ENCODE measurements at regions not wholly inside any gene's neighbourhood (a gene's known extent, or its start where the extent isn't known, plus 50 kb on each side); places are given as distances from the start of the nearest gene placed in this dataset.
"Not testable (repeated sequence)": the region's sequence is repeated elsewhere in the genome, so short reads cannot be mapped to it uniquely, and the experiment has no call there.

GRCh38 chr6:149246691-149247384 is 70.7 kb upstream of the TAB2 start:
- no peak for DNase-seq

- no peak for DNase-seq
Observed at GRCh38 chr6:149247385-149247763, 70.1 kb upstream of the TAB2 start.

- not testable (repeated sequence) for DNase-seq
Observed at GRCh38 chr6:149248263-149248662, 69.2 kb upstream of the TAB2 start.

GRCh38 chr6:149248693-149249369 is 68.7 kb upstream of the TAB2 start:
- no peak for DNase-seq

- DNase-seq, result no peak
Observed at GRCh38 chr6:149249370-149250357, 67.8 kb upstream of the TAB2 start.

DNA sequence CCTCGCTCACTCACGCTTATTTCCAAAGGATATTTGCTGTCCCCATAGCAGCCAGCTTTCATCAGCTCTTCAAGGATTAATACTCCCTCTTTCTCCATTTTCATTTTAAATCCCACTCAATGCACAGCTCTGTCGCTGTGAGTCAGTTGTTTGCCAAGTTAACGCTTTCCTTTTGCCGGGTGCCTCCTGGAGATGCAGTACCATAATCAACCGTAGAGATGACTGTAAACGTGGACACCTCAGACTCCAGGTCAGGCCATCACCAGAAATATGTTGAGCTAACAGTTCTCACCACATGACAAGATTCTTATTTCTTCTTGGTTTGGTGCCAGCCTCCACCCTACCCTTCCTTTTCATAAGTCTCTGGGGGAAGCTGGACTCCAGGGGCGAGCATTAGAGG is 66.6 kb upstream of the TAB2 start:
- no peak for DNase-seq

GRCh38 chr6:149252622-149253021 is 64.9 kb upstream of the TAB2 start:
- no peak for DNase-seq

GRCh38 chr6:149254253-149254652 is 63.3 kb upstream of the TAB2 start:
- DNase-seq, result no peak

GRCh38 chr6:149259753-149260152 is 57.8 kb upstream of the TAB2 start:
- DNase-seq, result no peak

DNA sequence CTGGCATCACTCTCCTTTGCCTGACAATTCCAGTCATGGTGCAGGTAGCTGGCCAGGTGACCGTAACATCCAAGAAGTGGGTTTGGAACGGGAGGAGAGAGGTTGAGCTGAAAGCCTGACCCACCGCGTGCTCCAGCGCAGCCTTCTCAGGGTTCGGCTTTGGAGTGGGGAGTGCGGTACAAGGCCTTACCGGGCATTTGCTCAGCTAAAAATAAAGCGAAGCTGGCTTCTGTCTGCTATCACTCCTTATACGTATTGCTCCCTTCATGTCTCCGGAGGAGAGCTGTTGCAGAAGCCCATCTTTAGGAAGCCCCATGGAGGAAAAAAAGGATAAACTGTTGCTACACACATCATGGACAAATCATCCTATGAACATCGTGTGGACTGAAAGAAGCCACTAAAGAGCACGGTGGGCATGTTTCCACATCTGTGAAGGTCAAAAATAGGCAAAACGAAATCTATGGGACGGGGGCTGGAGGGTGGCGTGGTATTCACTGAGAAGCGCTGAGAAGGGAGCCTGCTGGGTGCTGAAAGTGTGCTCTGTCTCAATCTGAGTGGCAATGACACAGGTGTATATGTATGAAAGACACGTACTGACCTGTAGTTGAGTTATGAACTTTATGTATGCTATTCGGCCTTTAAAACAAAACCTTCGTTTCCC is 57.2 kb upstream of the TAB2 start:
- no peak for DNase-seq

- no peak for DNase-seq
Observed at GRCh38 chr6:149261364-149262040, 56.0 kb upstream of the TAB2 start.

- DNase-seq, result no peak
Observed at GRCh38 chr6:149263321-149263720, 54.2 kb upstream of the TAB2 start.

DNA sequence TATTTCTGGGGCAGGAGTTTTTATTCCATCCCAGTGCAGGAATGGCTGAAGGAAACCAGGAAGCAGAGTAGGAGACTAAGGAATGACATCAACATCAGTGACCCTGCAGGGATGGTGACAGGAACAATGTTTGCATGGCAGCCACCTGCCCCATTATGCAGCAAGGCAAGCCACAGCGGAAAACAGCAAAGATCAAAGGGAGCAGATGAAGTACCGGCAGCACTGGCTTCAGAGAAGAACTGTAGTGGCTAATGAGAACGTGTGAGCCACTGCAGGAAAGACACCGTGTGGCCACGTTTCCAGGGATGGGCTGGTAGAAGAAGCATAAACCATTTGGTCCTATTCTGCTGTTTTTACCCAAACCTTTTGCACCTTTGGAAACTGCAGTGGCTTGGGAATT is 52.9 kb upstream of the TAB2 start:
- no peak for DNase-seq

GRCh38 chr6:149265945-149266344 is 51.6 kb upstream of the TAB2 start:
- DNase-seq, result no peak

DNA sequence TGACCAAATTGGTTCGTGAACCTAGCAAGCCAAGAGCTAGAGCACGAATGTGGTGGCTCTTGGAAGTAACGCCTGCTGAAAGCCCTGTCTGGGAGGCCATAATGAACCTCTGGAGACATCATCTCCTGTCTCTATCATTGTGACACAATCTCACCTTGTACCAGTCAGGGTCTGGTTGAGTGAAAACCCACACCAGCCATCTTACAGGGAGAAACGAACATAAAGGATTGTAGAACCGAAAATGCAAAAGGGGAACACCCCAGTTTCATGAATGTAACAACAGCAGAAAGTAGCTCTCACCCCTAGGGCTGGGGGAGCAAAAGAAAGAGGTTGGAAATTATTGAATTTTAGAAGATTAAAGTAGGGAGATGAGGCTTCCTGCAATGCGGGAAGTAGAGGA is 50.9 kb upstream of the TAB2 start:
- no peak for DNase-seq

DNA sequence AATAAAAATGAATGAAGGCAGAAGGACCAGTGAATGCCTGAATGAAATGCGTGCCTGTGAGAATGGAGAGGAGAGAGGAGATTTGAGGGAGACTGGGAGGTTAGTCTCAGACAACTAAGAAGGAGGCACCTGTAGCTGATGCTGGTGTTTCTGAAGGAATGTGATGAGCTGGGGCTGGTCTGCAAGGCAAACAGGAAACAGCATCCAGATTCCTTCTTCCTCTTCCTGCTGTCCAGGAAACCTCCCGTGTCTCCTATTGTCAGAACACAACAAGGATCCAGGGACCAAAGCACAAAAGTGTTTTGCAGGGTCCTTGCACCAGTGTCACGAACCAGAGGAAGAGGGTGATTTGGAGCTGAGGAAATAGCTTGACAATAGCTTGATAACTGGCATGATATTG is 50.4 kb upstream of the TAB2 start:
- no peak for DNase-seq

DNA sequence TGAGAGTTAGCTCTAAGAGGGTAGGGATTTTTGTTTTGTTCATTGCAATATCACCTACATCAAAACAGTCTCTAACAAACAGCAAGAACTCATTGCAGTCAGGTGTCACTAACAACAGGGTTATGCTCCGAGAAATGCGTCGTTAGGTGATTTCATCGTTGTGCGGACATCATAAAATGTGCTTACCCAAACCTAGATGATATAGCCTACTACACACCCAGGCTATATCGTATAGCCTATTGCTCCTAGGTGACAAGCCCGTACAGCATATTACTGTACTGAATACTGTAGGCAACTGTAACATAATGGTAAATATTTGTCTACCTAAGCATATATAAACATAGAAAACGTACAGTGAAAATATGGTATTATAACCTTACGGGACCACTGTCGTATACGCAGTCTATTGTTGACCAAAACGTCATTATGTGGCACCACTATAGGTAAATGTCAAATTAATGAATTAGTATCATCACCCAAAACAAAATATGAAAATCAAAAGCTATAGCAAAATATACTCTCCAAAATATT is 49.9 kb upstream of the TAB2 start:
- no peak for DNase-seq
